HG03571 (cell line): ENCODE measurements at regions not wholly inside any gene's neighbourhood (a gene's known extent, or its start where the extent isn't known, plus 50 kb on each side); places are given as distances from the start of the nearest gene placed in this dataset.

Source experiments
- ATAC-seq: cut with Tn5 transposase; IDR thresholded peaks from one replicate; pipeline ENCODE4 v1.9.1; 2021; ENCODE audit not compliant: unreplicated experiment

DNA sequence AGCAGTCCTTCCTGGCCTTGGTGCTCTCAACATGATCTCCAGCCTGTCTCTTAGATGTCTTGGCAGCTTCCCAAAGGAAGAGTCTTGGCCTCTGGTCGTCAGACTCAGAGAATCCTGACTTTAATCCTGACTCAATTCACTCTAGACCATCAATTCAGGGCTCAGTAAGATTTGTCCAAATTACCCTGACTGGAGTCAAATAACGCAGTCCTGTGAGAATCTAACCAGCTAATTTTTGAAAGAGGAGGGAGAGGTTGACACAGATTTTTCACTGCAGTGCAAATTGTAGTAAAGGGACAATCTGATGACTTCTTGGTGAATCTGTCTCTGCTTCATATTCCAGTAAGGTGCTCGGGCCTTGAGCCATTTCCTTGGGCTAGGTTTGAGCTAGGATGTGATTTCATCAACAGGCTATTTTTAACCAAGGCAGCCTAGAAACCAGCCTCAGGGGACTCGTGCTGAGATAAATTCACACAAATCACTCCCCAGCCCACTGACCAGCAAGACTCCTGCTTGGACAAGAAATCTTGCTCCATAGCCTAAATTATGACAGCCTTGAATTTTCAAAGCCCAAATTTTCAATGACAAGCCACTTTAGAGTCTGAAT lies 257.4 kb downstream of the ENC1 start:
- ATAC-seq = no peak

GRCh38 chr5:74382123-74382855 lies 258.2 kb downstream of the ENC1 start:
- no peak for ATAC-seq

- no peak for ATAC-seq
Observed at GRCh38 chr5:74380193-74380592, 260.3 kb downstream of the ENC1 start.

DNA sequence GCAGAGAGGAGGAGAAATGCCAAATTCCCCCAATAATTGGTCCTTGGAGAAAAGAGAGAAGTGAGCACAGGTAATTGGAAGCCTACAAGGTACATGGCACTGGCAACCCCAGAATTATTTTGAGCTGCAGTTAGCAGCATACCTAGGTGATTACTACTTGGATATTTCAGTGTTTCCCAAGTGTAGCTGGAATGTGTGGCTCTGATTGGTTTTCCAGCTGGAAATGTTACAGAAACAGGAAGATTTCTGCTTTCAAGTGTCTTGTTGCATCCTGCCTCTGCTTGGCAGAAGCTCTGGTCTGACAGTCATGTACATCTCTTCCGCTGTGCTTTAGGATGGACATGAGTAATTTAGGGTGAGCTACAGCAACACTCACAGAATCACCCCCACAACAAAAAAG lies 262.1 kb downstream of the ENC1 start:
- ATAC-seq = no peak

GRCh38 chr5:74376187-74376586 lies 264.3 kb downstream of the ENC1 start:
- ATAC-seq = no peak

DNA sequence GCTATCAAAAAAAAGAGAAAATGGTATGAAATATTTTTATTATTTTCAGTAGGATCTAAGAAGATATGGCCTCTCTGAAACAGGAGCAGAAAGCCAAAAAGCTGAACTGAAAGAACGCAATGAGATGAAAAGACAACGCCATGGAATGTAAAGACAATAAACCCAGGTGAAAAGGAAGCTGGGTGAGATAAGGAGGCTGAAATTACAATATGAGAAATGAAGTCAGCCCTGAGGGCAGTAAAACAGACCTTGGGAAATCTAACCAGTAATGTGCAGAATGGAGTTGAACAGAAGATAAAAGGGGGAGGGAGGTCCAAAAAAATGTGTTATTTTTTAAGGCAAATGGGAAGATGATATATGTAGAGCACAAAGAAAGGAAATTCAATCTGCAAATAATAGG lies 265.3 kb downstream of the ENC1 start:
- ATAC-seq = no peak

- ATAC-seq = no peak
Observed at GRCh38 chr5:74374656-74375055, 265.9 kb downstream of the ENC1 start.

DNA sequence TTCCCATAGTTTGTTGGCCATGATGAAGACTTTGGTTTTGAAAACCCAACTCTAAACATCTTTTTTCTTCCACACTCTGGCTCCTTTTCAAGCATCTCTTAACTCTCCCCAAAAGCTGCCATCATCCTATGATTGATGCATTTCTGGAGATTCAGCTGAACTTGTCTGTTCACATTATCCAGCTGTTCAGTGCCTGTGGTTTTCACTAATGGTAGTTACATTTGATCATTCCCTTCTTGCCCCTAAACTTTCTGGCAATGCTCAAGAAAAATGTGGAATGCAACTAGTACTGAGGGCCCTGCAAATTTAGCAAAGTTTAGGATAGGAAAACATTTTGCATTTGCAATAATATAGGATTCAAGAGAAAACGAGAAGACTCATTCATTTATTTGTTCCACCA lies 267.5 kb downstream of the ENC1 start:
- no peak for ATAC-seq

GRCh38 chr5:74372502-74373064 lies 267.9 kb downstream of the ENC1 start:
- ATAC-seq = no peak

DNA sequence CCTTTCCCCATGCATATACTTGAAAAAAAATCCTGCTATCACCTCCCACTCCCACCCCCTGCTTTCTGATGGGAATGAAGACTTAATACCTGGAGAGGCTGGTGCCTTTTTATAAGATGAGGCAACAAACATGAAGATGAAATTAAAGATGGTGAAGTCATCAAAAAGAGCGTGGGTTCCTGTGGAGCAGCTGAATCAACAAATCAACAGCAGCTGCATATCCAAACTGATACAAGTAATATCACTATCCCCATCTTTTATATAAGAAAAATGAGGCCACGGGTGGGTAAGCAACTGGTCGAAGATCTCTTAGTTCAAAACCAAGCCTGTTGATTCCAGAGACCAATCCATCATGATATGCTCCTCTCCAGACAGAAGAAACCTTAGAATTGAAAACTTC lies 268.5 kb downstream of the ENC1 start:
- no peak for ATAC-seq

- ATAC-seq = no peak
Observed at GRCh38 chr5:74371621-74372020, 268.9 kb downstream of the ENC1 start.

DNA sequence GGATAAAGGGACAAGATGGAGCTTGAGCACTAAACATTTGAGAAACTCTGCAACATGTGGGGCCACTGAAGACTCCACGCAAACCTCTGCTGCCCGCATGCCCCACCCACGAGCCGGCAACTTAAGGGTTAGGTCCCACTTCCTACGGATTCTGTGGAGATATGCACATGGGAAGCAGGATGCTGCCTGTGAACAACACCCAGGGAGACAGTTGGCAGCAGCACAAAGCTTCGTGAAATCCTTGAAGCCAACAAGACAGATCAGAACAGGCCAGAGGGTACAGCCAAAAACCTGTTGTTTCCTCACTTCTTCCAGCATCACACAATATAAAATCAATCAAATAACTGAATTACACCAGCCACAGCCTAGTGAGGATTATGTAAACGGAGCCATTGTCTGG lies 270.4 kb downstream of the ENC1 start:
- no peak for ATAC-seq

DNA sequence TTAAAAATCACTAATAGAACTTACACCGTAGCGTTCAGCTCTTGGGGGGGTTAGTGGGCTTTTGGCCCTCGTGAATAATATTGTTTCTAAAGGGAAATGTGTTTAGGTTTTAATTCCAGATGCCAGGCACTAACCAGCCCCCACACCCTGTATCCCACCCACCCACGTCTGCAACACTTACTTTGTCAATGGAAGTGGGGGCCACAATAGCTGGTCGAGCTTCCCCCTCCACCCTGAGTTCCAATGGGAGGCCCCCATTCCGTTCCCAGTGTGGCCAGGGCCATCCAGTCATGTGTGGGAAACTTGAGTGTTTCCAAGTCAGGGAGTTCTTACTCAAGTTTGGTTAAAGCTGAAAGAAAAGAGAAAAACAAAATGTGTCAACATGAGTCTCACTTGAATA lies 271.4 kb downstream of the ENC1 start:
- no peak for ATAC-seq

- no peak for ATAC-seq
Observed at GRCh38 chr5:74367934-74368333, 272.6 kb downstream of the ENC1 start.

GRCh38 chr5:74367241-74367733 lies 273.2 kb downstream of the ENC1 start:
- ATAC-seq = no peak

GRCh38 chr5:74365723-74366122 lies 274.8 kb downstream of the ENC1 start:
- ATAC-seq = no peak

GRCh38 chr5:74364507-74364906 lies 276.0 kb downstream of the ENC1 start:
- ATAC-seq = no peak

- no peak for ATAC-seq
Observed at GRCh38 chr5:74363603-74364205, 276.8 kb downstream of the ENC1 start.

DNA sequence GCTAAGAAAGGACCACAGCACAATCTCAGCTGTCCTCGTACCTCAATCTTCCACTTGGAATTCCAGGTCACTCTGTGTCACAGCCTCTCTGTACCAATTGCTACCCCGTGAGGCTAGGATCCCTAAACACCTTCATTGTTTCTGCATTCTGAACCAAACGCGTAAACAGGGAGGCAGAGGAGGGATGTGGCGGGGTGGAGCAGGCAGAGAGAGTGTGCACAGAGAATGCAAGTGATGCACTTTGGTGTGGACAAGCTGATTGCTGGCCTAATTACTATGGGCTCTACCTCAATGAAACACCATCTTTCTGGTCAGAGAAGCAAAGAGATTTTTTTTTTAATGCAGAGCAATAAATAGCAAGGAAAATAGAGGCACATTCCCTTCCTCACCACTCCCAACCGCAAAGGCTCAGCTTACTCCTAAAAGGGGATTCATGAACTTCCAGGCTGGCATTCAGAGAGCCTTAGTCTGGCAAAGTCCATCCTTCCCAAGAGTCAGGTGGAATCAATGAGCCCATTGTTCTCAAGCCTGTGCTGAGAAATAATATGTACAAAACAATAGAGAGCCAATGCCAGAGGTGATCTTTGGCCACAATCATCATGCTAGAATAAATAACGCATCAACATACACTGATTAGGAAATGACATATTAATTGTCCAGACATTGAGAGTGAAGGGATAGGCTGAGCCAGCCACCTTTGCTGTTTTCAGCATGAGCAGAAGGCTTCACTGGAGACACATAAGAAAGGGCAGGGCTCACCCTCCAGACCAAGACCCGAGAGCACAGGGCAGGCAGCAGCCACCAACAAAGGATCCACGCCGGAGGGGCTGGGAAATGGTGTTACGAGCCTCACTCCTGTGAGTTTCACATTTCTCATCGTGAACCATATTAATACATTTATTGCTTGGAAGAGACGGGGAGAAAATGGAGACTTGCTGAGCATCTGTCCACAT lies 278.8 kb downstream of the ENC1 start:
- ATAC-seq = no peak

GRCh38 chr5:74360535-74361210 lies 279.9 kb downstream of the ENC1 start:
- no peak for ATAC-seq
